ENCODE measurements at regions not wholly inside any gene's neighbourhood (a gene's known extent, or its start where the extent isn't known, plus 50 kb on each side); places are given as distances from the start of the nearest gene placed in this dataset.

DNA sequence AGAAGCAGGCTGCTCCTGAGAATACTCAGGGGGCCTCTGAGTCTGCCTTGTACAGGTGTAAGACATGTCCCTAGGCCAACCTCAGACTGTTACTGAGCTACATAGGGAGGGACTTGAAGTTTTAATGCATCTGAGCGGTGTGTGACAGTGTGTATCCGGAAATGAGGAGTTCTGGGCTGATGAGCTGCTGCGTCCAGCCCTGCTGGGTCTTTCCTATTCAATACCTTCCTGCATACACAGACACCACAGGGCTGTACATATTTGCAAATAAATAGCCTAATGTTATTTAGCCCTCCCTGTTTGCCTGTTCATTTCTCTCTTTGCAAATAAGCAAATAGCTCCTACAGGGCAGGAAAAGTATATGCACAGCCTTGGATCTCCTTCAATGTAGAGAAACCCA is 134.7 kb upstream of the KIRREL3 start:
- no peaks in the 10 kb centered on the region for H3K9me3 ChIP-seq
- 2% methylated on average over 3 of the region's 3 CpGs for WGBS (ENCODE audit: missing lambda C conversion rate)
- CTCF ChIA-PET, result no interaction called here
- ATAC-seq (no peak), FAIRE-seq (no peak), DNase-seq (ENCODE audit: low read depth in 1 of 2, low spot score in 1 of 2) (no peak)
- H3K4me1 ChIP-seq, result no peaks in the 10 kb centered on the region
- H3K27ac ChIP-seq, result no peak overlapping the region
- TF ChIP-seq EHMT2 (IDR thresholded peaks at IDR 0.05; ENCODE audit: low read depth), result no peak
- TF ChIP-seq FOSB (CRISPR knock-in tag; IDR thresholded peaks at IDR 0.05), result no peak
- TF ChIP-seq HDAC2 (IDR thresholded peaks at IDR 0.05), result no peak
- no peak for TF ChIP-seq TP53 (CRISPR knock-in tag; IDR thresholded peaks at IDR 0.05)
- no peak for TF ChIP-seq ZSCAN20 (CRISPR knock-in tag; IDR thresholded peaks at IDR 0.05)
- no peak for TF ChIP-seq BHLHE40 (IDR thresholded peaks at IDR 0.05; ENCODE audit: low read depth, low read length)
- no peak for TF ChIP-seq SMC3 (IDR thresholded peaks at IDR 0.05)
- TF ChIP-seq ZNF302 (CRISPR knock-in tag; IDR thresholded peaks at IDR 0.05), result no peak
- TF ChIP-seq RAD21 (conservative IDR thresholded peaks at IDR 0.05 in 1 of 2, IDR thresholded peaks at IDR 0.05 in 1 of 2), result no peak
- TF ChIP-seq RNF2 (IDR thresholded peaks at IDR 0.05; ENCODE audit: borderline replicate concordance, low read depth), result no peak
- no peak for TF ChIP-seq SREBF2 (IDR thresholded peaks at IDR 0.05)
- TF ChIP-seq, protein P1, sequence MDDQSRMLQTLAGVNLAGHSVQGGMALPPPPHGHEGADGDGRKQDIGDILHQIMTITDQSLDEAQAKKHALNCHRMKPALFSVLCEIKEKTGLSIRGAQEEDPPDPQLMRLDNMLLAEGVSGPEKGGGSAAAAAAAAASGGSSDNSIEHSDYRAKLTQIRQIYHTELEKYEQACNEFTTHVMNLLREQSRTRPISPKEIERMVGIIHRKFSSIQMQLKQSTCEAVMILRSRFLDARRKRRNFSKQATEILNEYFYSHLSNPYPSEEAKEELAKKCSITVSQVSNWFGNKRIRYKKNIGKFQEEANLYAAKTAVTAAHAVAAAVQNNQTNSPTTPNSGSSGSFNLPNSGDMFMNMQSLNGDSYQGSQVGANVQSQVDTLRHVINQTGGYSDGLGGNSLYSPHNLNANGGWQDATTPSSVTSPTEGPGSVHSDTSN (IDR thresholded peaks at IDR 0.05), result no peak
- POLR2A ChIA-PET, result no interaction called here
- H3K4me2 ChIP-seq, result no peak overlapping the region
- no peak overlapping the region for H3K4me3 ChIP-seq

DNA sequence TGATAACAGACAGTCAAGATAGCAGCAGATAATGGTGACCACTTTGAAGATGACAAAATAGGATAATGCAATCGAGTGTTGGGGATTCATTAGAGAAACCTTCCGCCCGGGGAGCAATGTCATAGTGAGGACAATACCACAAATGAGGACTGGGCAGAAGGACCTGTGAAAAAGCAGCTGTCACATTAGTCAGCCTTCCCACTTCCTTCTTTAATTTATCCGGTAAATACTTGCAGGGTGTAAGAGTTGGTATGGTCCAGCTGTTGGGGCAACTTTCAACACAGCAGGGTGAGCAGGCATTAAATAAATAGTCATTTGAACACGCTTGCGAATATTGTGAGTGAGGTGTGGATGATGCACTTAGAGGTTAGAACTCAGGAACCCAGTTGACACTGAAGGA is 132.5 kb upstream of the KIRREL3 start:
- CTCF ChIA-PET, result no interaction called here
- Histone ChIP-seq H3K27ac (no peak overlapping the region), H3K9me3 (no peaks in the 10 kb centered on the region), H3K4me3 (no peak overlapping the region), H3K4me2 (no peak overlapping the region), H3K4me1 (no peaks in the 10 kb centered on the region)
- no peak for DNase-seq (ENCODE audit: low read depth in 1 of 2, low spot score in 1 of 2)
- TF ChIP-seq HDAC2 (IDR thresholded peaks at IDR 0.05) (no peak), HEYL (CRISPR knock-in tag; IDR thresholded peaks at IDR 0.05) (no peak), HOXB13 (CRISPR knock-in tag; IDR thresholded peaks at IDR 0.05; ENCODE audit: low read depth) (no peak), CEBPB (IDR thresholded peaks at IDR 0.05) (no peak), JUNB (IDR thresholded peaks at IDR 0.05) (no peak), ZSCAN20 (CRISPR knock-in tag; IDR thresholded peaks at IDR 0.05) (no peak), TP53 (CRISPR knock-in tag; IDR thresholded peaks at IDR 0.05) (no peak), POLR2A (IDR thresholded peaks at IDR 0.05; ENCODE audit: low read length) (no peak), RAD21 (conservative IDR thresholded peaks at IDR 0.05 in 1 of 2, IDR thresholded peaks at IDR 0.05 in 1 of 2) (no peak), CHD4 (IDR thresholded peaks at IDR 0.05; ENCODE audit: borderline replicate concordance) (no peak), NPAS2 (CRISPR knock-in tag; IDR thresholded peaks at IDR 0.05; ENCODE audit: borderline replicate concordance) (no peak), KDM1A (IDR thresholded peaks at IDR 0.05; ENCODE audit: low read depth) (no peak)
- TF ChIP-seq, protein P2, sequence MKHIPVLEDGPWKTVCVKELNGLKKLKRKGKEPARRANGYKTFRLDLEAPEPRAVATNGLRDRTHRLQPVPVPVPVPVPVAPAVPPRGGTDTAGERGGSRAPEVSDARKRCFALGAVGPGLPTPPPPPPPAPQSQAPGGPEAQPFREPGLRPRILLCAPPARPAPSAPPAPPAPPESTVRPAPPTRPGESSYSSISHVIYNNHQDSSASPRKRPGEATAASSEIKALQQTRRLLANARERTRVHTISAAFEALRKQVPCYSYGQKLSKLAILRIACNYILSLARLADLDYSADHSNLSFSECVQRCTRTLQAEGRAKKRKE (CRISPR knock-in tag; IDR thresholded peaks at IDR 0.05; ENCODE audit: low read depth), result no peak
- 14% methylated on average over 6 of the region's 6 CpGs for WGBS (ENCODE audit: missing lambda C conversion rate)
- POLR2A ChIA-PET, result no interaction called here
- FAIRE-seq, result no peak
- ATAC-seq, result no peak

DNA sequence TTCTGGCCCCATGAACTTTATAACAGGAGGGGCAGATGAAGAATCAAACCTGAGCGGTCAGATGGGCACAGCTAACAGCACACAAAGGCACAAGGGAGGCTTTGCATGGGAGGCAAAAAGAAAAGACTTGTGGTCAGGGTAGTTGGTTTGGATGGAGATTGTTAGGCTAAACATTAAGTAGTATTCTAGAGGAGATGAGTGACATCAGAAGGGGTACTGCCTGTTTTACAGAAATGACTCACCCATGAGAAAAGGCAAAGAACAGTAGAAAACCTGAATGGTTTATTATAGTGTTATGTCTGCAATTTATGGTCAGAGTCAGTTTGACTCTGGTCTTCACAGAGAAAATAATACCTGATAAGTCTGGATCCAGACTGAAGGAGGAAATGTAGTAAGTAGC is 129.8 kb upstream of the KIRREL3 start:
- DNase-seq (ENCODE audit: low read depth in 1 of 2, low spot score in 1 of 2) (no peak), FAIRE-seq (no peak), ATAC-seq (no peak)
- 11% methylated on average over 1 of the region's 1 CpG for WGBS (ENCODE audit: missing lambda C conversion rate)
- CTCF ChIA-PET, result no interaction called here
- TF ChIP-seq HOXB5 (CRISPR knock-in tag; IDR thresholded peaks at IDR 0.05), result no peak
- TF ChIP-seq POLR2AphosphoS2 (conservative IDR thresholded peaks at IDR 0.05; ENCODE audit: low read length), result no peak
- TF ChIP-seq ZNF302 (CRISPR knock-in tag; IDR thresholded peaks at IDR 0.05), result no peak
- no peak for TF ChIP-seq MAX (IDR thresholded peaks at IDR 0.05)
- no peak for TF ChIP-seq JUNB (IDR thresholded peaks at IDR 0.05)
- no peak for TF ChIP-seq MAFK (IDR thresholded peaks at IDR 0.05; ENCODE audit: partially characterized antibody)
- no peak for TF ChIP-seq CBX2 (IDR thresholded peaks at IDR 0.05; ENCODE audit: borderline replicate concordance, low read depth)
- no peak for TF ChIP-seq SMC3 (IDR thresholded peaks at IDR 0.05)
- no peak for TF ChIP-seq POLR2A (IDR thresholded peaks at IDR 0.05; ENCODE audit: low read length)
- TF ChIP-seq, protein P1 (IDR thresholded peaks at IDR 0.05), result no peak
- TF ChIP-seq BCL3 (IDR thresholded peaks at IDR 0.05), result no peak
- no peak for TF ChIP-seq PHF8 (IDR thresholded peaks at IDR 0.05; ENCODE audit: borderline replicate concordance, low read depth)
- TF ChIP-seq RAD21 (conservative IDR thresholded peaks at IDR 0.05 in 1 of 2, IDR thresholded peaks at IDR 0.05 in 1 of 2), result no peak
- no peak for TF ChIP-seq NR3C1 (IDR thresholded peaks at IDR 0.05)
- TF ChIP-seq FOXS1 (CRISPR knock-in tag; IDR thresholded peaks at IDR 0.05), result no peak
- TF ChIP-seq, protein P3, sequence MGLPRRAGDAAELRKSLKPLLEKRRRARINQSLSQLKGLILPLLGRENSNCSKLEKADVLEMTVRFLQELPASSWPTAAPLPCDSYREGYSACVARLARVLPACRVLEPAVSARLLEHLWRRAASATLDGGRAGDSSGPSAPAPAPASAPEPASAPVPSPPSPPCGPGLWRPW (IDR thresholded peaks at IDR 0.05), result no peak
- TF ChIP-seq BHLHE40 (IDR thresholded peaks at IDR 0.05; ENCODE audit: low read depth, low read length), result no peak
- no peak for TF ChIP-seq SREBF2 (IDR thresholded peaks at IDR 0.05)
- no peak for TF ChIP-seq GATA3 (IDR thresholded peaks at IDR 0.05; ENCODE audit: borderline replicate concordance)
- Histone ChIP-seq H3K4me2 (no peak overlapping the region), H3K9me3 (no peaks in the 10 kb centered on the region), H3K4me1 (no peaks in the 10 kb centered on the region), H3K27ac (no peak overlapping the region), H3K4me3 (no peak overlapping the region)
- POLR2A ChIA-PET, result no interaction called here
